22Rv1 (cell line): ENCODE measurements at regions not wholly inside any gene's neighbourhood (a gene's known extent, or its start where the extent isn't known, plus 50 kb on each side); places are given as distances from the start of the nearest gene placed in this dataset.

Experiments
- CTCF ChIP-seq: fragments of 450-650 bp; IDR thresholded peaks from 2 replicates; pipeline ENCODE4 v1.5.1; 2017; ENCODE audit warnings: mild to moderate bottlenecking
- ZFX ChIP-seq: fragments of 450-650 bp; IDR thresholded peaks from 2 replicates; pipeline ENCODE4 v1.6.1; 2017; ENCODE audit warnings: antibody characterized with exemption, borderline replicate concordance

- no peak for TF ChIP-seq CTCF
- no peak for TF ChIP-seq ZFX
Measured at GRCh38 chr2:150847578-150847977, 360.1 kb upstream of the RND3 start.
